ENCODE measurements at regions not wholly inside any gene's neighbourhood (a gene's known extent, or its start where the extent isn't known, plus 50 kb on each side); places are given as distances from the start of the nearest gene placed in this dataset.
"Not testable (repeated sequence)": the region's sequence is repeated elsewhere in the genome, so short reads cannot be mapped to it uniquely, and the experiment has no call there.

DNA sequence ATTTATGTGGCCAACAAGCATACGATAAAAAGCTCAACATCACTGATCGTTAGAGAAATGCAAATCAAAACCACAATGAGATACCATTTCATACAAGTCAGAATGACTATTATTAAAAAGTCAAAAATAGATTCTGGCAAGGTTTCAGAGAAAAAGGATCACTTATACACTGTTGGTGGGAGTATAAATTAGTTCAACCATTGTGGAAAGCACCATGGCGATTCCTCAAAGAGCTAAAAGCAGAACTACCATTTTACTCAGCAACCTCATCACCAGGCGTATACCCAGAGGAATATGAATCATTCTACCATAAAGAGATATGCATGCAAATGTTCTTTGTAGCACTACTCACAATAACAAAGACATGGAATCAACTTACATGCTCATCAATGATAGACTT is 478.7 kb upstream of the GALNTL6 start:
- no peaks in the 10 kb centered on the region for H3K4me1 ChIP-seq (ENCODE audit: insufficient read depth, low read length)
- H3K27ac ChIP-seq (ENCODE audit: low read length): no peak overlapping the region
- no peak overlapping the region for H3K9ac ChIP-seq (ENCODE audit: low read depth, low read length)
- H3K4me3 ChIP-seq (ENCODE audit: low read length): no peak overlapping the region
- H3K27me3 ChIP-seq (ENCODE audit: insufficient read depth, low read length): no peaks in the 10 kb centered on the region
- H3K9me3 ChIP-seq (ENCODE audit: insufficient read depth, low read depth, low read length): no peaks in the 10 kb centered on the region
- H3K36me3 ChIP-seq (ENCODE audit: insufficient read depth, low read depth, low read length): no peaks in the 10 kb centered on the region

- Histone ChIP-seq H3K27me3 (ENCODE audit: insufficient read depth, low read length) (no peaks in the 10 kb centered on the region), H3K27ac (ENCODE audit: low read length) (no peak overlapping the region), H3K4me1 (ENCODE audit: insufficient read depth, low read length) (no peaks in the 10 kb centered on the region), H3K4me3 (ENCODE audit: low read length) (no peak overlapping the region), H3K9ac (ENCODE audit: low read depth, low read length) (no peak overlapping the region), H3K9me3 (ENCODE audit: insufficient read depth, low read depth, low read length) (no peaks in the 10 kb centered on the region), H3K36me3 (ENCODE audit: insufficient read depth, low read depth, low read length) (no peaks in the 10 kb centered on the region)
Measured at GRCh38 chr4:171308661-171309060, 504.5 kb upstream of the GALNTL6 start.

DNA sequence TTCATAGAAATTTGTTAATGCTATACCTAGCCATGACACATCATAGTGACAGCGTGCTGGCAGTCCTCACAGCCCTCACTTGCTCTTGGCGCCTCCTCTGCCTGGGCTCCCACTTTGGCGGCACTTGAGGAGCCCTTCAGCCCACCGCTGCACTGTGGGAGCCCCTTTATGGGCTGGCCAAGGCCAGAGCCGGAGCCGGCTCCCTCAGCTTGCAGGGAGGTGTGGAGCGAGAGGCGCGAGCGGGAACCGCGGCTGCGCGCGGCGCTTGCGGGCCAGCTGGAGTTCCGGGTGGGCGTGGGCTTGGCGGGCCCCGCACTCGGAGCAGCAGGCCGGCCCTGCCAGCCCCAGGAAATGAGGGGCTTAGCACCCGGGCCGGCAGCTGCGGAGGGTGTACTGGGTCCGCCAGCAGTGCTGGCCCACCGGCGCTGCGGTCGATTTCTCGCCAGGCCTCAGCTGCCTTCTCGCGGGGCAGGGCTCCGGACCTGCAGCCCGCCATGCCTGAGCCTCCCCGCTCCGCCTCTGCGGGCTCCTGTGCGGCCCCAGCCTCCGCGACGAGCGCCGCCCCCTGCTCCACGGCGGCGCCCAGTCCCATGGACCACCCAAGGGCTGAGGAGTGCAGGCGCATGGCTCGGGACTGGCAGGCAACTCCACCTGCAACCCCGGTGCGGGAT is 515.0 kb upstream of the GALNTL6 start:
- not testable (repeated sequence) for H3K4me3 ChIP-seq (ENCODE audit: low read length); H3K4me1 ChIP-seq (ENCODE audit: insufficient read depth, low read length); H3K9me3 ChIP-seq (ENCODE audit: insufficient read depth, low read depth, low read length); H3K27me3 ChIP-seq (ENCODE audit: insufficient read depth, low read length); H3K27ac ChIP-seq (ENCODE audit: low read length); H3K36me3 ChIP-seq (ENCODE audit: insufficient read depth, low read depth, low read length); H3K9ac ChIP-seq (ENCODE audit: low read depth, low read length)

- H3K4me1 ChIP-seq (ENCODE audit: insufficient read depth, low read length): no peaks in the 10 kb centered on the region
- H3K9me3 ChIP-seq (ENCODE audit: insufficient read depth, low read depth, low read length): no peaks in the 10 kb centered on the region
- H3K9ac ChIP-seq (ENCODE audit: low read depth, low read length): no peak overlapping the region
- H3K27me3 ChIP-seq (ENCODE audit: insufficient read depth, low read length): no peaks in the 10 kb centered on the region
- H3K27ac ChIP-seq (ENCODE audit: low read length): no peak overlapping the region
- no peak overlapping the region for H3K4me3 ChIP-seq (ENCODE audit: low read length)
- no peaks in the 10 kb centered on the region for H3K36me3 ChIP-seq (ENCODE audit: insufficient read depth, low read depth, low read length)
Measured at GRCh38 chr4:171288816-171289432, 524.3 kb upstream of the GALNTL6 start.

GRCh38 chr4:171281359-171281758 is 531.8 kb upstream of the GALNTL6 start:
- Histone ChIP-seq H3K27me3 (ENCODE audit: insufficient read depth, low read length) (no peaks in the 10 kb centered on the region), H3K4me1 (ENCODE audit: insufficient read depth, low read length) (no peaks in the 10 kb centered on the region), H3K9me3 (ENCODE audit: insufficient read depth, low read depth, low read length) (no peaks in the 10 kb centered on the region), H3K9ac (ENCODE audit: low read depth, low read length) (no peak overlapping the region), H3K4me3 (ENCODE audit: low read length) (no peak overlapping the region), H3K27ac (ENCODE audit: low read length) (no peak overlapping the region), H3K36me3 (ENCODE audit: insufficient read depth, low read depth, low read length) (no peaks in the 10 kb centered on the region)

DNA sequence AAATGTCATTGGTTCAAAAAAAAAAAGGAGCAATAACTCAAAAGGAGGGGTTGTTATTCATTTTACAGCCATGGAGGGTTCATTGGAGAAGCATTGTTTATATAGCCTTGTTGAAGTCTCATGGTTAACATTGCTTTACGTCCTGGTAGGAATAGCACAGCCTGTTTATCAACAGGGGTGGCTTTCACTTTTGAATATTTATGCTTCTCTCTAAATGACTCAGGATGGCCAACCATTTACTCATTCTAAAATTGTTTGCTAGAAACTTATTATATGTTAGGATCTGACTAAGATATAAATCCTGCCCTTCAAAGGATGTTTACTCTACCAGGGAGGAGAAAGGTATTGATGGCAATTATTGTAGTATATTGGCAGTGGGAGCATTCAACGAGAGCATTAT is 534.1 kb upstream of the GALNTL6 start:
- H3K9me3 ChIP-seq (ENCODE audit: insufficient read depth, low read depth, low read length): no peaks in the 10 kb centered on the region
- no peak overlapping the region for H3K27ac ChIP-seq (ENCODE audit: low read length)
- no peaks in the 10 kb centered on the region for H3K27me3 ChIP-seq (ENCODE audit: insufficient read depth, low read length)
- H3K4me3 ChIP-seq (ENCODE audit: low read length): no peak overlapping the region
- no peaks in the 10 kb centered on the region for H3K36me3 ChIP-seq (ENCODE audit: insufficient read depth, low read depth, low read length)
- H3K4me1 ChIP-seq (ENCODE audit: insufficient read depth, low read length): no peaks in the 10 kb centered on the region
- no peak overlapping the region for H3K9ac ChIP-seq (ENCODE audit: low read depth, low read length)

- no peak overlapping the region for H3K27ac ChIP-seq (ENCODE audit: low read length)
Measured at GRCh38 chr4:171266671-171267070, 546.5 kb upstream of the GALNTL6 start.

GRCh38 chr4:171265190-171265818 is 547.9 kb upstream of the GALNTL6 start:
- Histone ChIP-seq H3K9me3 (ENCODE audit: insufficient read depth, low read depth, low read length) (no peaks in the 10 kb centered on the region), H3K27me3 (ENCODE audit: insufficient read depth, low read length) (no peaks in the 10 kb centered on the region), H3K4me1 (ENCODE audit: insufficient read depth, low read length) (no peaks in the 10 kb centered on the region), H3K9ac (ENCODE audit: low read depth, low read length) (no peak overlapping the region), H3K36me3 (ENCODE audit: insufficient read depth, low read depth, low read length) (no peaks in the 10 kb centered on the region), H3K4me3 (ENCODE audit: low read length) (no peak overlapping the region), H3K27ac (ENCODE audit: low read length) (no peak overlapping the region)

More at GRCh38 chr4:171266671-171267070, 546.5 kb upstream of the GALNTL6 start:
- Histone ChIP-seq H3K9me3 (ENCODE audit: insufficient read depth, low read depth, low read length) (no peaks in the 10 kb centered on the region), H3K27me3 (ENCODE audit: insufficient read depth, low read length) (no peaks in the 10 kb centered on the region), H3K4me3 (ENCODE audit: low read length) (no peak overlapping the region), H3K9ac (ENCODE audit: low read depth, low read length) (no peak overlapping the region), H3K4me1 (ENCODE audit: insufficient read depth, low read length) (no peaks in the 10 kb centered on the region), H3K36me3 (ENCODE audit: insufficient read depth, low read depth, low read length) (no peaks in the 10 kb centered on the region)

DNA sequence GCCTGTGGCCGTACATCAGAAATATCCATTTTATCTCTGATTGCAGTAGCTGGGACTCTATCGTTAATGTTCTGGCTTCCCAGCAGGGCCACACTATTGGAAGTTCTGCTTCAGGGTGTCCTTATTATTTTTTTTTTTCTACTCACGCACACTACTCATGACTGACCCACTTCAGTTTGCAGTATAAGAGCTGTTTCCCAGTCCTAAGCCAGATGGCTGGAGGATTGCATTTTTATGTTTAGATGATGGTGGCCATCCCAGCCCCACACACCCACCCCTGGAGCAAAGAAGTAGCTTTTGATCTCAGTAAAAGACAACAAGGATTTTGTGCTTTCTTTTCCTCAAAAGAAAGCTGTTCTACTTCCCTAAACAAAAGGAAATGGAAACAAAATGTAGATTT is 557.0 kb upstream of the GALNTL6 start:
- Histone ChIP-seq H3K9me3 (ENCODE audit: insufficient read depth, low read depth, low read length) (no peaks in the 10 kb centered on the region), H3K27me3 (ENCODE audit: insufficient read depth, low read length) (no peaks in the 10 kb centered on the region), H3K27ac (ENCODE audit: low read length) (no peak overlapping the region), H3K4me1 (ENCODE audit: insufficient read depth, low read length) (peaks cover 4% of the 10 kb centered on the region; the same call in 1 of the 2 replicates), H3K4me3 (ENCODE audit: low read length) (no peak overlapping the region), H3K36me3 (ENCODE audit: insufficient read depth, low read depth, low read length) (no peaks in the 10 kb centered on the region), H3K9ac (ENCODE audit: low read depth, low read length) (no peak overlapping the region)

- Histone ChIP-seq H3K4me1 (ENCODE audit: insufficient read depth, low read length) (no peaks in the 10 kb centered on the region), H3K27ac (ENCODE audit: low read length) (no peak overlapping the region), H3K9ac (ENCODE audit: low read depth, low read length) (no peak overlapping the region), H3K9me3 (ENCODE audit: insufficient read depth, low read depth, low read length) (no peaks in the 10 kb centered on the region), H3K27me3 (ENCODE audit: insufficient read depth, low read length) (no peaks in the 10 kb centered on the region), H3K36me3 (ENCODE audit: insufficient read depth, low read depth, low read length) (no peaks in the 10 kb centered on the region), H3K4me3 (ENCODE audit: low read length) (no peak overlapping the region)
Measured at GRCh38 chr4:171246948-171247347, 566.3 kb upstream of the GALNTL6 start.

GRCh38 chr4:171242831-171243230 is 570.4 kb upstream of the GALNTL6 start:
- Histone ChIP-seq H3K9ac (ENCODE audit: low read depth, low read length) (no peak overlapping the region), H3K4me3 (ENCODE audit: low read length) (no peak overlapping the region), H3K27ac (ENCODE audit: low read length) (no peak overlapping the region), H3K36me3 (ENCODE audit: insufficient read depth, low read depth, low read length) (no peaks in the 10 kb centered on the region), H3K27me3 (ENCODE audit: insufficient read depth, low read length) (no peaks in the 10 kb centered on the region), H3K9me3 (ENCODE audit: insufficient read depth, low read depth, low read length) (no peaks in the 10 kb centered on the region), H3K4me1 (ENCODE audit: insufficient read depth, low read length) (no peaks in the 10 kb centered on the region)

DNA sequence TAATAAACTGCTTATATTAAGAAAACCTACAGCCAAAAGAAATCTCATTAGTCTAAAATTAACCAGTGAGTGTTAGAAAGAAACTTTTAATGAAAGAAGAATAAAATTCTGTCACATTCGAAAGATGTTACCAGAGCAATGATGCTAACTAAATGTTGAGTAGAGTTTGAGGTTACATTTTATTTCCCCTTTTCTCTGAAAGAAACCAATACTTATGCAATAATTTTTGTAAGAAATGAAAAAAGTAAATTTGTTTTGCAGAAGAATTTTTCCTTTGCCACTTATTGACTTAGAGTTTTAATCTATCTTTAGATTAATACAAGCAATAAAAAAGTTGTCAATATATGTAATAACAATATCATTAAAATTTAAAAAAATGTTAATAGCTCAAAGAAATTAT is 574.0 kb upstream of the GALNTL6 start:
- H3K36me3 ChIP-seq (ENCODE audit: insufficient read depth, low read depth, low read length): no peaks in the 10 kb centered on the region
- no peaks in the 10 kb centered on the region for H3K4me1 ChIP-seq (ENCODE audit: insufficient read depth, low read length)
- H3K27ac ChIP-seq (ENCODE audit: low read length): no peak overlapping the region
- H3K4me3 ChIP-seq (ENCODE audit: low read length): no peak overlapping the region
- H3K9me3 ChIP-seq (ENCODE audit: insufficient read depth, low read depth, low read length): no peaks in the 10 kb centered on the region
- H3K9ac ChIP-seq (ENCODE audit: low read depth, low read length): no peak overlapping the region
- H3K27me3 ChIP-seq (ENCODE audit: insufficient read depth, low read length): no peaks in the 10 kb centered on the region

Data from iPS-20b (cell line).